Transverse colon (tissue), 4 donors: ENCODE measurements at regions not wholly inside any gene's neighbourhood (a gene's known extent, or its start where the extent isn't known, plus 50 kb on each side); places are given as distances from the start of the nearest gene placed in this dataset.

Experiments
- DNase-seq: peaks from one replicate; pipeline ENCODE4 v3.0.0-alpha.2; 2019
- H3K27ac ChIP-seq, 4 donors: fragments of 200-600 bp; sonication (generic); 2 replicates each; pipeline ENCODE4 v1.5.1; 2016 to 2018; ENCODE audit warnings: inconsistent platforms in 4 of 4
- H3K27me3 ChIP-seq: fragments of 200-600 bp; sonication (generic); 2 replicates; pipeline ENCODE4 v1.5.1; 2017; ENCODE audit warnings: inconsistent platforms
- H3K36me3 ChIP-seq, 4 donors: fragments of 200-600 bp; sonication (generic); 2 replicates each; pipeline ENCODE4 v1.5.1; 2017 to 2019; ENCODE audit warnings: inconsistent platforms in 4 of 4
- H3K4me1 ChIP-seq, 4 donors: fragments of 200-600 bp; sonication (generic); 2 replicates each; pipeline ENCODE4 v1.5.1; 2017 to 2020; ENCODE audit warnings: inconsistent platforms in 4 of 4
- H3K4me3 ChIP-seq, 4 donors: fragments of 200-600 bp; sonication (generic); 1 replicate in 1 of 4; 2 replicates in 3 of 4; pipeline versions ENCODE4 v1.5.1 to v1.6.1; 2017 to 2019; ENCODE audit warnings: inconsistent platforms in 4 of 4
- H3K9me3 ChIP-seq, 2 donors: fragments of 200-600 bp; sonication (generic); 2 replicates each; pipeline ENCODE4 v1.5.1; 2017 to 2019; ENCODE audit warnings: inconsistent platforms in 2 of 2
- CTCF ChIP-seq, 5 experiments: fragments of 200-600 bp in 3 of 5; fragments of 450-650 bp in 2 of 5; sonication (generic) in 3 of 5; IDR thresholded peaks; 1 replicate in 2 of 5; 2 replicates in 3 of 5; pipeline ENCODE4 v1.5.1; 2016 to 2017; ENCODE audit warnings: antibody characterized with exemption in 5 of 5, inconsistent platforms in 3 of 5, mild to moderate bottlenecking in 2 of 5, moderate library complexity in 1 of 5
- EP300 ChIP-seq: sonication (generic); formaldehyde crosslinking; IDR thresholded peaks from one replicate; pipeline ENCODE4 v1.6.1; 2017; ENCODE audit warnings: antibody characterized with exemption, low read depth
- POLR2A ChIP-seq: fragments of 450-650 bp; IDR thresholded peaks from one replicate; pipeline ENCODE4 v1.6.1; 2016; ENCODE audit warnings: antibody characterized with exemption, mild to moderate bottlenecking, moderate library complexity
- POLR2AphosphoS5 ChIP-seq, 3 donors: sonication (generic); formaldehyde crosslinking; IDR thresholded peaks; one replicate each; pipeline ENCODE4 v1.6.1; 2016; ENCODE audit warnings: antibody characterized with exemption in 3 of 3
- WGBS, 2 donors: methylation state at CpG; one replicate each; pipeline ENCODE4 v1.1.5; 2018; ENCODE audit warnings: low coverage in 1 of 2; 5-methylcytosine and 5-hydroxymethylcytosine counted together
- in situ Hi-C, 4 donors: fragments of 200-750 bp; cut with MboI; loops; one replicate each; pipeline versions ENCODE4 v1.15.0 to v1.15.1; 2017; ENCODE audit warnings: low sequenced_read_pairs in 3 of 4, low pct_ligation_motif_present in 1 of 4, low pct_unique_long_range_greater_than_20kb in 1 of 4
- intact Hi-C: fragments of 100-400 bp; cut with DNase I; formaldehyde crosslinking; loops from one replicate; pipeline ENCODE4 v1.15.1; 2023; ENCODE audit warnings: low total_unique reads

GRCh38 chr10:81136261-81136660 is 598.6 kb downstream of the SH2D4B start:
- no peak for TF ChIP-seq POLR2A
- TF ChIP-seq EP300 = no peak
- no peak for TF ChIP-seq POLR2AphosphoS5 (IDR thresholded peaks at IDR 0.05)
- TF ChIP-seq CTCF (IDR thresholded peaks at IDR 0.05) = no peak
- DNase-seq = no peak
- Histone ChIP-seq H3K4me1 (no peaks in the 10 kb centered on the region), H3K4me3 (no peak overlapping the region), H3K36me3 (no peaks in the 10 kb centered on the region), H3K27me3 (no peaks in the 10 kb centered on the region), H3K27ac (no peak overlapping the region), H3K9me3 (no peaks in the 10 kb centered on the region)
- intact Hi-C loops = no loop called here
- WGBS, 2 donors = 69 to 76% methylated on average over 2 of the region's 2 CpGs
- in situ Hi-C loops = no loop called here

- DNase-seq = no peak
- no peak overlapping the region for H3K27ac ChIP-seq
- H3K4me3 ChIP-seq = no peak overlapping the region
- H3K36me3 ChIP-seq = no peaks in the 10 kb centered on the region
- H3K4me1 ChIP-seq = no peaks in the 10 kb centered on the region
- H3K27me3 ChIP-seq = no peaks in the 10 kb centered on the region
- TF ChIP-seq POLR2A = no peak
- TF ChIP-seq EP300 = no peak
- TF ChIP-seq POLR2AphosphoS5 (IDR thresholded peaks at IDR 0.05) = no peak
- no peak for TF ChIP-seq CTCF (IDR thresholded peaks at IDR 0.05)
- no peaks in the 10 kb centered on the region for H3K9me3 ChIP-seq
- intact Hi-C loops (no loop called here), in situ Hi-C loops (no loop called here)
- 86 to 89% methylated on average over 3 to 8 of the region's 8 CpGs for WGBS, 2 donors
These were observed 608.3 kb downstream of the SH2D4B start for GRCh38 chr10:81145975-81146374.

GRCh38 chr10:81146436-81146835 is 608.7 kb downstream of the SH2D4B start:
- in situ Hi-C loops = no loop called here
- no peak for DNase-seq
- TF ChIP-seq EP300 (no peak), POLR2AphosphoS5 (IDR thresholded peaks at IDR 0.05) (no peak), POLR2A (no peak), CTCF (IDR thresholded peaks at IDR 0.05) (no peak)
- no peaks in the 10 kb centered on the region for H3K4me1 ChIP-seq
- H3K36me3 ChIP-seq = no peaks in the 10 kb centered on the region
- no peaks in the 10 kb centered on the region for H3K9me3 ChIP-seq
- no peak overlapping the region for H3K4me3 ChIP-seq
- no peak overlapping the region for H3K27ac ChIP-seq
- H3K27me3 ChIP-seq = no peaks in the 10 kb centered on the region
- intact Hi-C loops = no loop called here
- WGBS, 2 donors = 75% methylated on average over 2 to 3 of the region's 3 CpGs

- Histone ChIP-seq H3K27me3 (no peaks in the 10 kb centered on the region), H3K9me3 (no peaks in the 10 kb centered on the region), H3K27ac (no peak overlapping the region), H3K4me3 (no peak overlapping the region), H3K4me1 (no peaks in the 10 kb centered on the region), H3K36me3 (no peaks in the 10 kb centered on the region)
- no peak for TF ChIP-seq POLR2A
- in situ Hi-C loops (no loop called here), intact Hi-C loops (no loop called here)
- DNase-seq = no peak
These were observed 615.0 kb downstream of the SH2D4B start for GRCh38 chr10:81152656-81153055.

- intact Hi-C loops = no loop called here
- H3K9me3 ChIP-seq = no peaks in the 10 kb centered on the region
- no peaks in the 10 kb centered on the region for H3K27me3 ChIP-seq
- in situ Hi-C loops = no loop called here
- DNase-seq = no peak
- no peak for TF ChIP-seq CTCF (IDR thresholded peaks at IDR 0.05)
- TF ChIP-seq POLR2AphosphoS5 (IDR thresholded peaks at IDR 0.05) = no peak
- TF ChIP-seq EP300 = no peak
- TF ChIP-seq POLR2A = no peak
- H3K27ac ChIP-seq = no peak overlapping the region
- H3K36me3 ChIP-seq = no peaks in the 10 kb centered on the region
- no peaks in the 10 kb centered on the region for H3K4me1 ChIP-seq
- H3K4me3 ChIP-seq = no peak overlapping the region
These were observed 620.0 kb downstream of the SH2D4B start for GRCh38 chr10:81157681-81158080.
